T-helper 2 cell treated with Interferon-gamma antibody and Interleukin-4, amounts not matched to agents 5 μg/mL and 100 μg/mL, for 36 hours (primary cell): ENCODE measurements at regions not wholly inside any gene's neighbourhood (a gene's known extent, or its start where the extent isn't known, plus 50 kb on each side); places are given as distances from the start of the nearest gene placed in this dataset.
"Not testable (repeated sequence)": the region's sequence is repeated elsewhere in the genome, so short reads cannot be mapped to it uniquely, and the experiment has no call there.

Experiments
- DNase-seq: peaks from one replicate; pipeline ENCODE4 v3.0.0; 2021; ENCODE audit warnings: low spot score
- H3K27ac Mint-ChIP-seq: one replicate; pipeline ENCODE4 v1.8.0; 2021; ENCODE audit warnings: mild to moderate bottlenecking, mixed read lengths
- H3K27me3 Mint-ChIP-seq: one replicate; pipeline ENCODE4 v1.8.0; 2021; ENCODE audit warnings: low read depth, mixed read lengths
- H3K36me3 Mint-ChIP-seq: one replicate; pipeline ENCODE4 v1.8.0; 2021; ENCODE audit warnings: low read depth, mixed read lengths
- H3K4me1 Mint-ChIP-seq: one replicate; pipeline ENCODE4 v1.8.0; 2021; ENCODE audit warnings: low read depth, mixed read lengths
- H3K4me3 Mint-ChIP-seq: one replicate; pipeline ENCODE4 v1.8.0; 2022; ENCODE audit warnings: mild to moderate bottlenecking, moderate library complexity, mixed read lengths
- H3K9me3 Mint-ChIP-seq: one replicate; pipeline ENCODE4 v1.8.0; 2021; ENCODE audit warnings: mixed read lengths

DNA sequence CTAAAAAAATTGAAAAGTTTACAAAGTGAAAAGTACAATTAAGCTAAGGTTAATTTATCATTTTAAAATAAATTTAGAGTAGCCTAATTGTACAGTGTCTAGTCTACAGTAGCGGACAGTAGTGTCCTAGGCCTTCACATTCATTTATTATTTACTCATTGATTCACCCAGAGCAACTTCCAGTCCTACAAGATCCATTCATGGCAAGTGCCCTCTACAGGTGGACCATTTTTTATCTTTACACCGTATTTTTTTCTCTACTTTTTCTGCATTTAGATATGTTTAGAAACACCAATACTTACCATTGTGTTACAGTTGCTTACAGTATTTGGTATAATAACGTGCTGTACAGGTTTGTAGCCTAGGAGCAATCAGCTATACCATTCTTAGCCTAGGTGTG lies 84.1 kb downstream of the TSN start:
- peaks cover 4% of the 10 kb centered on the region for H3K27me3 Mint-ChIP-seq
- H3K9me3 Mint-ChIP-seq, result no peaks in the 10 kb centered on the region
- H3K36me3 Mint-ChIP-seq, result no peaks in the 10 kb centered on the region
- H3K4me3 Mint-ChIP-seq, result no peak overlapping the region
- H3K27ac Mint-ChIP-seq, result no peak overlapping the region
- no peaks in the 10 kb centered on the region for H3K4me1 Mint-ChIP-seq
- DNase-seq, result no peak

DNA sequence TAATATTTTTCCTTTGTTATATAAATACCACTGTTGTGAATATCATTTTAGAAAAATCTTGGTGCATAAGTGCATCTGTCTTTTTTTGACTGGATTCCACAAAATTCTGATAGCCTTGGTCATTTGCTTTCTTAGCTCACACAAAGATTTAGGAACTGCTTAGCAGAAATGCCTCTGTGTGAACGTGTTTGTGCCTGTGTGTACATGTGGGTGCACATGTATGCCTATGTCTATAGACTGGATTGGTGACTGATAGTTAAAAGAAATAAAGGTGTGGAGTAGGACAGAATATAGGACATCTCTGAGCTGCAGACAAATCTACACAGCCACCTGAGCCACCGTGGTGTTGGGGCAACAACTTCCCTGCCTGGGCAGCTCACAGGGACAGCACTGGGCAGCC lies 93.8 kb downstream of the TSN start:
- Mint-ChIP-seq H3K27me3 (peaks cover 2% of the 10 kb centered on the region), H3K4me3 (no peak overlapping the region), H3K4me1 (no peaks in the 10 kb centered on the region), H3K27ac (no peak overlapping the region), H3K36me3 (no peaks in the 10 kb centered on the region), H3K9me3 (no peaks in the 10 kb centered on the region)
- no peak for DNase-seq

DNA sequence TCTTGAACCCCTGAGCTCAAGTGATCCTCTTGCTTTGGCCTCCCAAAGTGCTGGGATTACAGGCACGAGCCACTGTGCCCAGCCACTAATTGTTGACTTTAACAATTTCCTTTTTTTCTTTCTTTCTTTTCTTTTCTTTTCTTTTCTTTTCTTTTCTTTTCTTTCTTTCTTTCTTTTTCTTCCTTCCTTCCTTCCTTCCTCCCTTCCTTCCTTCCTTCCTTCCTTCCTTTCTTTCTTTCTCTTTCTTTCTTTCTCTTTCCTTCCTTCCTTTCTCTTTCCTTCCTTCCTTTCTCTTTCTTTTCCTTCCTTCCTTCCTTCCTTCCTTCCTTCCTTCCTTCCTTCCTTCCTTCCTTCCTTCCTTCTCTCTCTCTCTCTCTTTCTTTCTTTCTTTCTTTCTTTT lies 97.7 kb downstream of the TSN start:
- not testable (repeated sequence) for H3K9me3 Mint-ChIP-seq, H3K27me3 Mint-ChIP-seq, H3K27ac Mint-ChIP-seq, H3K36me3 Mint-ChIP-seq, DNase-seq, H3K4me3 Mint-ChIP-seq, H3K4me1 Mint-ChIP-seq

DNA sequence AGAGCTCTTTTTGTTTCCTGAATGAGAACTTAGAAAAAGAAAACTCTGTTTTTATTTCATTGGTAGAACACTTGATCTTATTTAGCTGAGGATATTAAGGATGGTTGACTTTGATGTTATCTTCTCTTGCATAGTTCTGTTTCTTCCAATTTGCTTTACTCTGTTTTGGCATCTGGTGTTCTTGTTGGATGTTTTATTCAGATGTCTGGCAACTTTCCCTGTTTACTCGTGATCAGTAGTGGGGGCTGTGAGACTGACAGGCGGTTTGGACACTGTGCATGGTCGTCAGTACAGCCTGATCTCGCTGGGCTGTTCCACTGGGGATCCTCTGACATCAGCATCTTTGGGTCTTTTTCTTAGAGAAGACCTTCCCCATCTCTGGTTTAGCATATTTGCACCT lies 100.1 kb downstream of the TSN start:
- Mint-ChIP-seq H3K36me3 (no peaks in the 10 kb centered on the region), H3K27me3 (peaks cover 3% of the 10 kb centered on the region), H3K4me1 (no peaks in the 10 kb centered on the region), H3K27ac (no peak overlapping the region), H3K9me3 (no peaks in the 10 kb centered on the region), H3K4me3 (no peak overlapping the region)
- no peak for DNase-seq

- H3K27ac Mint-ChIP-seq, result no peak overlapping the region
- no peaks in the 10 kb centered on the region for H3K9me3 Mint-ChIP-seq
- DNase-seq, result no peak
- H3K4me1 Mint-ChIP-seq, result no peaks in the 10 kb centered on the region
- H3K27me3 Mint-ChIP-seq, result peaks cover 4% of the 10 kb centered on the region
- H3K36me3 Mint-ChIP-seq, result no peaks in the 10 kb centered on the region
- no peak overlapping the region for H3K4me3 Mint-ChIP-seq
These were observed 100.9 kb downstream of the TSN start for GRCh38 chr2:121856360-121856759.

- Mint-ChIP-seq H3K9me3 (no peaks in the 10 kb centered on the region), H3K27me3 (peaks cover 6% of the 10 kb centered on the region), H3K4me1 (no peaks in the 10 kb centered on the region), H3K36me3 (no peaks in the 10 kb centered on the region), H3K27ac (no peak overlapping the region), H3K4me3 (no peak overlapping the region)
- DNase-seq, result no peak
These were observed 102.9 kb downstream of the TSN start for GRCh38 chr2:121858369-121858768.

DNA sequence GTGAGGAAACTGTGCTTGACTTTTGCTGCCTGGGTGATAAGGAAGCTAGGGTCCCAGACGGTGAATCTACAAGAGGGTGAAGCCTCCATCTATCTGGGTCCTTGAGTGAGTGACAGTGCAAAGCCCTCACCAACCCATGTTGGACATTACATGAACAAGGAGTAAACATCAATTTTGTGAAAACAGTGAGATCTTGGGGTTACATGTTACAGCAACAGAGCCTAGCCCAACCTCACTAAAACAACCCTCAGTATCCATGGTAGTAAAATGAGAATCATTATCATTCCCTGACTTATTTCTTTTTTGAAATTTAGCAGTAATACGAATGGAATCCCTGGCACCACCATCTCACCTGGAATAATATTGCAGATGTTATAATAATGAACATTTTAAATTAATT lies 103.4 kb downstream of the TSN start:
- no peak for DNase-seq
- Mint-ChIP-seq H3K4me3 (no peak overlapping the region), H3K36me3 (no peaks in the 10 kb centered on the region), H3K9me3 (no peaks in the 10 kb centered on the region), H3K27ac (no peak overlapping the region), H3K4me1 (no peaks in the 10 kb centered on the region), H3K27me3 (peaks cover 6% of the 10 kb centered on the region)

DNA sequence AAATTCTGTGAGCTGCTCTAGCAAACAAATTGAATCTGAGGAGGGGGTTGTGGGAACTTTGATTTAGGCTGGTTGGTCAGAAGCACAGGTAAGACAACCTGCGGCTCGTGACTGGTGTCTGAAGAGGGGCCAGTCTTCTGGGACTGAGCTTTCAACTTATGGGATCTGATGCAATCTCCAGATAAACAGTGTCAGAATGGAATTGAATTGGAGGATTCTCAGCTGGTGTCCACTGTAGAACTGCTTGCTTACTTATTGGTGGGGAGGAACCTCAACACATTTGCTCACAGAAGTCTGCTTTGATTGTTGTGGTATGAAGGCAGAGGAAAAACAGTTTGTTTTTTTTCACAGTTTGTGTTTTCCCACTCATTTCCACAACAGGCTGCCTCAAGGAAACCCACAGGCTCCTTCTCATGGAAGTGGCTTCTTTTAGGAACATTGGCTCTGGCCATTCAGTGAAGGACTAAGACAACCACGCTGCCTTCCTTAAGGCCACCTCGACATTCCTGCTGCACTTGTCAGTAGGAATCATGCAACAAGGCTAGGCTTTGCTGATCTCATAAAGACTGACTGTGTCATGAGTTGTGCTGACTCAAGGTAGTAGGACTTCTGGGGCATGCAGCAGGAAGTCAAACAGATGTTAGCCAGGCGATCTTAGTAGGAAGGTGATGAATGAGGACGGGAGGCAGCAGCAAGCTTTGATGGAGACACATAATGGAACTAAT lies 104.7 kb downstream of the TSN start:
- Mint-ChIP-seq H3K27me3 (peaks cover 6% of the 10 kb centered on the region), H3K9me3 (no peaks in the 10 kb centered on the region), H3K27ac (no peak overlapping the region), H3K4me1 (no peaks in the 10 kb centered on the region), H3K36me3 (no peaks in the 10 kb centered on the region), H3K4me3 (no peak overlapping the region)
- no peak for DNase-seq

DNA sequence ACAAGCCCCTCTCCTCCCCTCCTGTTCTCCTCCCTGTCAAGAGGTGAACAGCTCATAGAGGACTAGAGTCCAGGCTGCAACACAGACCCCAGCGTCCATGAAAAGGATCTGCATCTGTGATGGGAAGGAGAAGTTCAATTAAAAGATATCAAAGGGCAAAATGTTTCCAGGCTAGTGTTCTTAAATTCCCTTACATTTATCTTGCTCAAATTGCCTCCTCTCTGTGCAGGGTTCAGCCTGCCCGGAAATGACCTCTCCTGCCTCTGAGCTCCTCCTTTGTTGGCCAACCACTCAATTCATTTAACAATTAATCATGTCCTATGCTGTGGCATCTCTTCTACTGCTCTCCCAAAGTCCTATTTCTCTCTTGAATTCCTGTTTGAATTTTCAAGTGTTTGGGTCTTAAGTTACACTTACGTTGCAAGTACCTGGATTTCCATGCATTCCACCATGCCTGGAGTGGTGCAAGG lies 105.3 kb downstream of the TSN start:
- Mint-ChIP-seq H3K4me3 (no peak overlapping the region), H3K27ac (no peak overlapping the region), H3K36me3 (no peaks in the 10 kb centered on the region), H3K27me3 (peaks cover 6% of the 10 kb centered on the region), H3K9me3 (no peaks in the 10 kb centered on the region), H3K4me1 (no peaks in the 10 kb centered on the region)
- DNase-seq, result no peak

DNA sequence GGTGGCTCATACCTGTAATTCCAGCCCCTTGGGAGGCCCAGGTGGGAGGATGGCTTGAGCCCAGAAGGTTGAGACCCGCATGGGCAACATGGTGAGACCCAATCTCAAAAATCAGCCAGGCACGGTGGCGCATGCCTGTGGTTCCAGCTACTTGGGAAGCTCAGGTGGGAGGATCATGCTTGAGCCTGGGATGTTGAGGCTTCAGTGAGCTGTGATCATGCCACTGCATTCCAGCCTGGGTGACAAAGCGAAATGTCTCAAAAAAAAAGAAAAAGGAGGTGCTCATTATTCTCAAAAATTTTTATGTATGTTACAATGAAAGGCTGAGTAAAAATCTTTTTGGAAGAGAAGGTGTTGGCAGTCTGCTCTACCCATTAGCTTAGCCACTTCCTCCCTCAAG lies 106.8 kb downstream of the TSN start:
- H3K27ac Mint-ChIP-seq, result no peak overlapping the region
- no peaks in the 10 kb centered on the region for H3K4me1 Mint-ChIP-seq
- H3K36me3 Mint-ChIP-seq, result no peaks in the 10 kb centered on the region
- no peak overlapping the region for H3K4me3 Mint-ChIP-seq
- H3K9me3 Mint-ChIP-seq, result no peaks in the 10 kb centered on the region
- DNase-seq, result no peak
- peaks cover 3% of the 10 kb centered on the region for H3K27me3 Mint-ChIP-seq

DNA sequence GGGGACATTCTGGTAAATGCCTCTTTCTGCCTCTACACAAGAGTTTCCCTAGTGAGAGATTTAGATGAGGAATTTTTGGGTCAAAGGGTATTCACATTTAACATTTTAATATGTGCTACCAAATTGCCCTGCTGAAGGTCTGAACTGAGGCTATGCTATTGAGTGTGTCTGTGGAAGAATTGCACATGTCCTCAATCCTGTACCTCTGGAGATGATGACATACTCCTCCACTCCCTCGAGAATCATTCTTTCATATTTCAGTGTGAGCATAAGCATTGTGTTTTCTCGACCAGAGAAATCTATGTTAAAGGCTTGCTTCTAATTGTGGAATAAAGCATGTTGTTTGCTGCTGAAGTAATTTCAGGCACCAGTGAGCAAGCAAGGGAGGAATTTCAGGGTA lies 110.5 kb downstream of the TSN start:
- no peaks in the 10 kb centered on the region for H3K4me1 Mint-ChIP-seq
- DNase-seq, result no peak
- no peak overlapping the region for H3K27ac Mint-ChIP-seq
- no peak overlapping the region for H3K4me3 Mint-ChIP-seq
- no peaks in the 10 kb centered on the region for H3K9me3 Mint-ChIP-seq
- H3K36me3 Mint-ChIP-seq, result no peaks in the 10 kb centered on the region
- H3K27me3 Mint-ChIP-seq, result peaks cover 3% of the 10 kb centered on the region

DNA sequence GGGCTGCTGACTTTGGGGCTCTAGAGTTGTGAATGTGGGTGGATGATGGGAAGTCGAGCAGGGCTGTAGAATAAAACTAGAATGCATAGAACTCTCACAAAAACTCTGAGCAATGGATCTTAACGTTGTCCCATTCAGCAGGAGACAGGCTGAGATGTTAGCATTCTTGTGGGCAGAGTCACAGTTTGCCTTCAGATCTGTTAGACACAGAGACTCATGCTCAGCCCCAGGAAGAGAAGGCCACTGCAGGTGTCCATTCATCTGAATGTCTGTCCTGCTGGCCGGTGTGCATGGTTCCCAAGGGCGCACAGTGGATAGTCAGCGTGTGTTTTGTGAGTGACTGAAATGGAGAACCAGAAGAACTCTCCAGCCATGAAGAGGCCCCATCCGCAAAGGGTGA lies 111.3 kb downstream of the TSN start:
- no peak for DNase-seq
- Mint-ChIP-seq H3K4me1 (no peaks in the 10 kb centered on the region), H3K4me3 (no peak overlapping the region), H3K9me3 (no peaks in the 10 kb centered on the region), H3K36me3 (no peaks in the 10 kb centered on the region), H3K27me3 (no peaks in the 10 kb centered on the region), H3K27ac (no peak overlapping the region)

GRCh38 chr2:121868652-121869051 lies 113.2 kb downstream of the TSN start:
- Mint-ChIP-seq H3K4me1 (no peaks in the 10 kb centered on the region), H3K27me3 (no peaks in the 10 kb centered on the region), H3K4me3 (no peak overlapping the region), H3K27ac (no peak overlapping the region), H3K9me3 (no peaks in the 10 kb centered on the region), H3K36me3 (no peaks in the 10 kb centered on the region)
- no peak for DNase-seq

DNA sequence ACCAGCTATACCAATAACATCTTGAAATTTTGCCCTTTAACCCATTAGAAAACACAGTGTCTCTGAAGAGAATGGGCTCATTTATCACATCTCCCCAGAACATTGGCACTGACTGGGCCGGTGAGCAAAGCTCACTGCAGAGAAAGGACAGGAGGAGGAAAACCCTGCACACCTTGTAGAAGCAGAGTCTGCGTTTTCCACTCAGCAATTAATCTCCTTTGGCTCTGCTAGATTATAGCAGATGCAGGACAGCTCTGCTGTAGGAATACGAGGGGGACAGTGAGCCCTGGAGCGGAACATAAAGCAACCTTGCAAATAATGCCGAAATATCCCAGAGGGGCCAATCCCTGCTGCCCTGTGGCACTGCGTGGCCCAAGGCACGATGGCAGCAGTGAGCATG lies 113.9 kb downstream of the TSN start:
- H3K4me1 Mint-ChIP-seq, result no peaks in the 10 kb centered on the region

GRCh38 chr2:121869873-121870272 lies 114.4 kb downstream of the TSN start:
- Mint-ChIP-seq H3K9me3 (no peaks in the 10 kb centered on the region), H3K4me1 (no peaks in the 10 kb centered on the region), H3K36me3 (no peaks in the 10 kb centered on the region), H3K27me3 (no peaks in the 10 kb centered on the region), H3K27ac (no peak overlapping the region), H3K4me3 (no peak overlapping the region)
- no peak for DNase-seq

More for the DNA sequence above, 113.9 kb downstream of the TSN start:
- Mint-ChIP-seq H3K9me3 (no peaks in the 10 kb centered on the region), H3K4me3 (no peak overlapping the region), H3K27me3 (no peaks in the 10 kb centered on the region), H3K27ac (no peak overlapping the region), H3K36me3 (no peaks in the 10 kb centered on the region)
- no peak for DNase-seq
